A673 (cell line): ENCODE measurements at regions not wholly inside any gene's neighbourhood (a gene's known extent, or its start where the extent isn't known, plus 50 kb on each side); places are given as distances from the start of the nearest gene placed in this dataset.

Experiments used
- BruUV-seq: library from RNA; stranded (reverse); fragments of 400-500 nt; replicated peaks from 2 replicates; lab custom pipeline; 2021; lab: Mats Ljungman, UMichigan
- CTCF ChIA-PET: fragments of 300-600 bp; sonication (Branson Sonifier 250); formaldehyde crosslinking; loops from one replicate; lab custom pipeline; 2022; ENCODE audit warnings: antibody characterized with exemption; lab: Charles Lee
- POLR2A ChIA-PET: fragments of 300-600 bp; sonication (Branson Sonifier 250); formaldehyde crosslinking; loops from one replicate; lab custom pipeline; 2022; ENCODE audit warnings: antibody characterized with exemption; ENCODE audit not compliant: low non-redundant PET; lab: Charles Lee
- DNase-seq: peaks from one replicate; pipeline ENCODE4 v3.0.0-alpha.2; 2015; ENCODE audit warnings: low spot score
- H3K27ac ChIP-seq: fragments of 200-600 bp; sonication (generic); 2 replicates; pipeline ENCODE4 v1.5.1; 2016; ENCODE audit warnings: mixed run types, low read depth, mild to moderate bottlenecking, mixed read lengths, antibody characterized with exemption, low read length; ENCODE audit not compliant: poor library complexity, severe bottlenecking
- H3K27me3 ChIP-seq: fragments of 200-600 bp; sonication (generic); replicated peaks from 2 replicates; pipeline ENCODE4 v1.6.1; 2017; ENCODE audit warnings: mixed run types, low read depth, mild to moderate bottlenecking, mixed read lengths, antibody characterized with exemption, low read length; ENCODE audit not compliant: insufficient read depth, poor library complexity
- H3K36me3 ChIP-seq: fragments of 200-600 bp; sonication (generic); 2 replicates; pipeline ENCODE4 v1.6.1; 2016; ENCODE audit warnings: mixed run types, mild to moderate bottlenecking, mixed read lengths, antibody characterized with exemption, low read length; ENCODE audit not compliant: insufficient read depth, poor library complexity, severe bottlenecking
- H3K4me1 ChIP-seq: fragments of 200-600 bp; sonication (generic); 2 replicates; pipeline ENCODE4 v1.6.1; 2017; ENCODE audit warnings: mixed run types, mild to moderate bottlenecking, mixed read lengths, antibody characterized with exemption, low read length; ENCODE audit not compliant: insufficient read depth, poor library complexity, severe bottlenecking
- H3K4me3 ChIP-seq: fragments of 200-600 bp; sonication (generic); 2 replicates; pipeline ENCODE4 v1.5.1; 2016; ENCODE audit warnings: low read depth, mixed run types, mild to moderate bottlenecking, mixed read lengths, low read length; ENCODE audit not compliant: poor library complexity, severe bottlenecking
- H3K9me3 ChIP-seq: fragments of 200-600 bp; sonication (generic); 2 replicates; pipeline ENCODE4 v1.6.1; 2016; ENCODE audit warnings: mixed run types, low read depth, mild to moderate bottlenecking, mixed read lengths, antibody characterized with exemption, low read length; ENCODE audit not compliant: poor library complexity, severe bottlenecking
- EZH2 ChIP-seq: fragments of 200-600 bp; sonication (generic); IDR thresholded peaks from 2 replicates; pipeline ENCODE4 v1.6.1; 2017; ENCODE audit warnings: borderline replicate concordance, low read depth, mild to moderate bottlenecking, mixed read lengths, antibody characterized with exemption, low read length; ENCODE audit not compliant: poor library complexity, severe bottlenecking
- intact Hi-C: fragments of 100-400 bp; cut with micrococcal nuclease; formaldehyde crosslinking; loops from one replicate; pipeline ENCODE4 v1.10.0; 2022; ENCODE audit not compliant: unreplicated experiment
- TF ChIP-seq, protein P1 (sequence below): fragments of 300-800, 200-600 bp; sonication (generic); conservative IDR thresholded peaks from 2 replicates; pipeline ENCODE4 v1.5.1; 2017; ENCODE audit warnings: low read depth, mild to moderate bottlenecking, antibody characterized with exemption, low read length, moderate library complexity, mixed read lengths

DNA sequence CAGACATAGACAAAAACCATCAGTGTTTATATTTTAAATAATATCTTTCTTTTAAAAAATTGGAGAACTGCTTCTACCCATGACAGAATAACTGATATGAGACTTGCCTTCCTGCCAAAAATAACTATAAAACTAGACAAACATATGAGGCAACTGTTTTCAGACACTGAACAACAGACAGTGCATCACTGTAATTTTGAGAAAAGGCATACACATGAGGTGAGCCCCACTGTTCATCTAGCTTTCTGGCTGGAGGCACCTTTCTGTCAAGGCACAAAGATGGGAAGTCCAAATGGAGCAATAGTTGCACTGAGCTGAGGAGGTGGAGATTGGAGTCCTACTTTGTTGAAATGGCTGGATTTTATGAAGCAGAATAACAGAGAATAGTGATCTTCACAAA, 71.9 kb upstream of the ZNF507 start:
- BruUV-seq, result no TSS peak
- ChIA-PET CTCF (no interaction called here), POLR2A (no interaction called here)
- no peak for DNase-seq
- Histone ChIP-seq H3K36me3 (no peaks in the 10 kb centered on the region), H3K4me1 (peaks cover 9% of the 10 kb centered on the region), H3K4me3 (no peak overlapping the region), H3K27me3 (no peaks in the 10 kb centered on the region), H3K9me3 (no peaks in the 10 kb centered on the region), H3K27ac (no peak overlapping the region)
- TF ChIP-seq, protein P1, sequence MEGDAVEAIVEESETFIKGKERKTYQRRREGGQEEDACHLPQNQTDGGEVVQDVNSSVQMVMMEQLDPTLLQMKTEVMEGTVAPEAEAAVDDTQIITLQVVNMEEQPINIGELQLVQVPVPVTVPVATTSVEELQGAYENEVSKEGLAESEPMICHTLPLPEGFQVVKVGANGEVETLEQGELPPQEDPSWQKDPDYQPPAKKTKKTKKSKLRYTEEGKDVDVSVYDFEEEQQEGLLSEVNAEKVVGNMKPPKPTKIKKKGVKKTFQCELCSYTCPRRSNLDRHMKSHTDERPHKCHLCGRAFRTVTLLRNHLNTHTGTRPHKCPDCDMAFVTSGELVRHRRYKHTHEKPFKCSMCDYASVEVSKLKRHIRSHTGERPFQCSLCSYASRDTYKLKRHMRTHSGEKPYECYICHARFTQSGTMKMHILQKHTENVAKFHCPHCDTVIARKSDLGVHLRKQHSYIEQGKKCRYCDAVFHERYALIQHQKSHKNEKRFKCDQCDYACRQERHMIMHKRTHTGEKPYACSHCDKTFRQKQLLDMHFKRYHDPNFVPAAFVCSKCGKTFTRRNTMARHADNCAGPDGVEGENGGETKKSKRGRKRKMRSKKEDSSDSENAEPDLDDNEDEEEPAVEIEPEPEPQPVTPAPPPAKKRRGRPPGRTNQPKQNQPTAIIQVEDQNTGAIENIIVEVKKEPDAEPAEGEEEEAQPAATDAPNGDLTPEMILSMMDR, result no peak
- TF ChIP-seq EZH2, result no peak
- intact Hi-C loops, result no loop called here

GRCh38 chr19:32287086-32287485, 58.3 kb upstream of the ZNF507 start:
- no peak for DNase-seq
- TF ChIP-seq, protein P1, result no peak
- no peak for TF ChIP-seq EZH2
- BruUV-seq, result no TSS peak
- Histone ChIP-seq H3K4me3 (no peak overlapping the region), H3K27me3 (no peaks in the 10 kb centered on the region), H3K27ac (no peak overlapping the region), H3K36me3 (no peaks in the 10 kb centered on the region), H3K9me3 (no peaks in the 10 kb centered on the region), H3K4me1 (peaks cover 3% of the 10 kb centered on the region)
- POLR2A ChIA-PET, result interaction anchor here (0.7 kb wide), 1 partner anchor 87 kb away, joined by 3 read pairs; no protein-coding TSS in a partner anchor
- CTCF ChIA-PET, result interaction anchor here (0.5 to 1.0 kb wide), 4 partner anchors 17 to 780 kb away, joined by 3 to 5 read pairs (median 4); no protein-coding TSS in a partner anchor
- intact Hi-C loops, result loop anchor here (5.0 kb wide), 1 partner anchor 285 kb away; no protein-coding TSS in a partner anchor

- Histone ChIP-seq H3K4me1 (peaks cover 3% of the 10 kb centered on the region), H3K4me3 (no peak overlapping the region), H3K36me3 (no peaks in the 10 kb centered on the region), H3K9me3 (no peaks in the 10 kb centered on the region), H3K27me3 (no peaks in the 10 kb centered on the region), H3K27ac (no peak overlapping the region)
- BruUV-seq, result no TSS peak
- POLR2A ChIA-PET, result no interaction called here
- intact Hi-C loops, result loop anchor here (5.0 kb wide), 1 partner anchor 284 kb away; no protein-coding TSS in a partner anchor
- CTCF ChIA-PET, result interaction anchor here (0.5 to 1.0 kb wide), 3 partner anchors 281 to 781 kb away, joined by 3 to 4 read pairs (median 3); no protein-coding TSS in a partner anchor
- TF ChIP-seq, protein P1, result peak; percentile 74
- no peak for TF ChIP-seq EZH2
- peak; percentile 84 for DNase-seq
Observed at GRCh38 chr19:32287811-32288227, 57.6 kb upstream of the ZNF507 start.
